ENCODE measurements at regions not wholly inside any gene's neighbourhood (a gene's known extent, or its start where the extent isn't known, plus 50 kb on each side); places are given as distances from the start of the nearest gene placed in this dataset.

- Mint-ChIP-seq H3K27me3 (ENCODE audit: unreplicated experiment) (no peaks in the 10 kb centered on the region), H3K27ac (ENCODE audit: unreplicated experiment) (no peak overlapping the region), H3K36me3 (ENCODE audit: insufficient read depth, unreplicated experiment) (peaks cover 9% of the 10 kb centered on the region), H3K9me3 (ENCODE audit: low read depth, unreplicated experiment) (peaks cover 6% of the 10 kb centered on the region), H3K4me3 (ENCODE audit: low read depth, unreplicated experiment) (no peak overlapping the region), H3K4me1 (ENCODE audit: low read depth, unreplicated experiment) (peaks cover 22% of the 10 kb centered on the region)
- DNase-seq, result no peak
- intact Hi-C loops (cut with micrococcal nuclease; ENCODE audit: unreplicated experiment), result no loop called here
- BruUV-seq (replicated peaks), result no TSS peak
- CTCF ChIA-PET, result no interaction called here
- no peak for TF ChIP-seq CTCF (IDR thresholded peaks at IDR 0.05; ENCODE audit: unreplicated experiment)
Measured at GRCh38 chr15:62835351-62835750, 207.2 kb upstream of the TPM1 start.

- DNase-seq, result no peak
- no TSS peak for BruUV-seq (replicated peaks)
- no peak overlapping the region for H3K27ac Mint-ChIP-seq (ENCODE audit: unreplicated experiment)
- H3K4me1 Mint-ChIP-seq (ENCODE audit: low read depth, unreplicated experiment), result peaks cover 20% of the 10 kb centered on the region
- peaks cover 6% of the 10 kb centered on the region for H3K9me3 Mint-ChIP-seq (ENCODE audit: low read depth, unreplicated experiment)
- no peak overlapping the region for H3K4me3 Mint-ChIP-seq (ENCODE audit: low read depth, unreplicated experiment)
- no peak for TF ChIP-seq CTCF (IDR thresholded peaks at IDR 0.05; ENCODE audit: unreplicated experiment)
- CTCF ChIA-PET, result no interaction called here
- H3K36me3 Mint-ChIP-seq (ENCODE audit: insufficient read depth, unreplicated experiment), result peaks cover 9% of the 10 kb centered on the region
- H3K27me3 Mint-ChIP-seq (ENCODE audit: unreplicated experiment), result no peaks in the 10 kb centered on the region
- intact Hi-C loops (cut with micrococcal nuclease; ENCODE audit: unreplicated experiment), result no loop called here
Measured at GRCh38 chr15:62835762-62836161, 206.8 kb upstream of the TPM1 start.

GRCh38 chr15:62840526-62841268 is 201.8 kb upstream of the TPM1 start:
- DNase-seq, result no peak
- BruUV-seq (replicated peaks), result no TSS peak
- TF ChIP-seq CTCF (IDR thresholded peaks at IDR 0.05; ENCODE audit: unreplicated experiment), result no peak
- Mint-ChIP-seq H3K9me3 (ENCODE audit: low read depth, unreplicated experiment) (peaks cover 4% of the 10 kb centered on the region), H3K4me1 (ENCODE audit: low read depth, unreplicated experiment) (peaks cover 34% of the 10 kb centered on the region), H3K27me3 (ENCODE audit: unreplicated experiment) (no peaks in the 10 kb centered on the region), H3K4me3 (ENCODE audit: low read depth, unreplicated experiment) (no peak overlapping the region), H3K27ac (ENCODE audit: unreplicated experiment) (no peak overlapping the region), H3K36me3 (ENCODE audit: insufficient read depth, unreplicated experiment) (peaks cover 11% of the 10 kb centered on the region)
- CTCF ChIA-PET, result interaction anchor here (1.5 kb wide), 1 partner anchor 10 kb away, joined by 4 read pairs; no protein-coding TSS in a partner anchor
- intact Hi-C loops (cut with micrococcal nuclease; ENCODE audit: unreplicated experiment), result no loop called here

GRCh38 chr15:62841269-62841628 is 201.3 kb upstream of the TPM1 start:
- intact Hi-C loops (cut with micrococcal nuclease; ENCODE audit: unreplicated experiment), result no loop called here
- Mint-ChIP-seq H3K36me3 (ENCODE audit: insufficient read depth, unreplicated experiment) (peaks cover 9% of the 10 kb centered on the region), H3K4me3 (ENCODE audit: low read depth, unreplicated experiment) (no peak overlapping the region), H3K4me1 (ENCODE audit: low read depth, unreplicated experiment) (peaks cover 40% of the 10 kb centered on the region), H3K27me3 (ENCODE audit: unreplicated experiment) (no peaks in the 10 kb centered on the region), H3K9me3 (ENCODE audit: low read depth, unreplicated experiment) (peaks cover 2% of the 10 kb centered on the region), H3K27ac (ENCODE audit: unreplicated experiment) (peak overlapping the region; percentile 0)
- TF ChIP-seq CTCF (IDR thresholded peaks at IDR 0.05; ENCODE audit: unreplicated experiment), result no peak
- no peak for DNase-seq
- BruUV-seq (replicated peaks), result no TSS peak
- CTCF ChIA-PET, result interaction anchor here (0.6 kb wide), 1 partner anchor 27 kb away, joined by 3 read pairs; no protein-coding TSS in a partner anchor

Data from Calu3 (cell line).